C1 segment of cervical spinal cord (tissue), 14 donors: ENCODE measurements at regions not wholly inside any gene's neighbourhood (a gene's known extent, or its start where the extent isn't known, plus 50 kb on each side); places are given as distances from the start of the nearest gene placed in this dataset.
"Not testable (repeated sequence)": the region's sequence is repeated elsewhere in the genome, so short reads cannot be mapped to it uniquely, and the experiment has no call there.

Experiments
- DNase-seq, 14 donors: peaks; one replicate each; lab custom pipeline; 2025; lab: John Stamatoyannopoulos, UW

DNA sequence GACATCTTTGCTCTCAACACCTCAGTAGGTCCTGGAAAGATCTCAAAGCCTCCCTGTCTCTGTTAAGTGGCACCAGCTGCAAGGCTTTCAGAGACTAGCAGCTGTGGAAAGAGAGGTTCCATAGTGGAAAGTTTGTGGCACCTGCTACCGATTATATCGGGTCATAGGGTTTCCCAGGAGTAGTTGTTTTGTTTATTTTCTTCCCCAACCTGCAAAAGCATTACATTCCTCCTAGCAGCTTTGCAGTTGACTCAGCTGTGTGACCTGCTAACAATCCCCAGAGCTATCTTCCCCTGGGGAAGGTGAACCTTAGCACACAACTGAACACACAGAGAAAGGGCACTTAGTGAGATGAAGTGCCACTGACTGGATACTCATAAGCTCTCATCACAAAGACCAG, 598.9 kb upstream of the GRM7 start:
- DNase-seq = no peak

DNA sequence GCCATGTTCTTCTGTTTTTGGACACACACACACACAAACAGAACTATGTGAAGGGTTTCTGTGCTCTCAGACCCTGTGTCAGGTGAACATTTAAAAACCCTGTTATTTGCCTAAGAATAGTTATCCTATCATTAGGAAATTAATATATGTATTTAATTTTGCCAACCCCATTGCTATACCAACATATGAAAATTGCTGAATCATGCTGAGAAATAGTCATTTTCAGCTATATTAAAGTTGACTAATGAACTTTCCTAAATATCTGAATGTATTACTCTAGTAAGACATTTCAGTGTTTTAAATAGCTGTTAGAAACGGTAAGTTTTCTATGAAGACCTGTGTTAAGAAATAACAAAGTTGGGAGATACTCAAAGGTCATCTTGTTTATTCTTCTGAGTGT, 596.9 kb upstream of the GRM7 start:
- no peak for DNase-seq

DNA sequence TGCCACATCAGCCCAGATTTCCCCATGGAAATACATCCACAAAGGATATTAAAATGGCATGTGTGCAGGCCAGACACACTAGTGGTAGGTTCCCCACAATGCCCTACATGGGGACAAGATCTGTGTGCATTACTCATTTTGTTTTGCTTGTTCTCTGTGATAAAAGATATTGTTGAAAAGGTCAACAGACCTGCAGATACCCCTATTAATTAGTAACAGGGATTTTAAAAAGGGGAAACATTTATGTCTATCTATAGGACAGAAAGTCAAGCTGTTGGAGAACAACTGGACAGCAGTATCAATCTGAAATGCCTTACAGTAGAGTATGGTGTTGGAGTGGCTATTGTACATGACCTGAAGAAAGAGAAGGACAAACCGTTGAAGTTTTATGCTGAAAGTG, 596.0 kb upstream of the GRM7 start:
- DNase-seq = no peak

DNA sequence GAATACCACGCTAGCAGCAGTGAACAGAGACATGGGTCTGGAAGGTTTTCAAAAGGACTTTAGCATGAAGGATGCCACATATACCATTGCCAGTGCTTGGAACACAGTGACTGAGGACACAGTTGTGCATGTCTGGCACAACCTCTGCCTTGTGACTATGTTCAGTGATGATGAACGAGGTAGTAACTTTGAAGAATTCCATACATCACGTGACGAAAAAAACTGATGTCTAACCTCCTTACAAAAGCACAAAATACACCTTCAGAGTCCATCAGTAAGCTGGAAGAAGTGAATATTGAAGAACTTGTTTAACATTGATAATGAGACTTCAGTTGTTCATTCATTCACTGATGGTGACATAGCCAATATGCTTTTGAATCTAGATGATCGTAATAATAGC, 594.8 kb upstream of the GRM7 start:
- DNase-seq = no peak

DNA sequence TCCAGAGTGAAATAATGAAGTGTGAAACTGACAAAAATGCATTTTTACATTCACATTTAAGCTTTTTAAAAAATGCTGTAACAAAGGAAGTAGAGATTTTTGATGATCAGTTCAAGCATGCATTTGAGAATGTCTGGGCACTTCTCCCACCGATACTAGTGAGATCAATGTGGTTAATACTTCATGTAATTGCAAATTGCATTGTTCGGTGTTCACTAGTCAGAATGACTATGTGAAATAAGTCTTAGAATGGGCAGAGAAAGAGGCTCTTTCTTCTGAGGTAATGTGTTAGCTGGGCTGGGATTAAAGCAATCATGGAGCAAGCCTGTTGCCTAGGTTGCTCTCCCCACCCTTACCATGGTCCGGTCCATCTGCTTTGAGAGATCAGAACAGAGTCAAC, 587.0 kb upstream of the GRM7 start:
- DNase-seq = no peak

DNA sequence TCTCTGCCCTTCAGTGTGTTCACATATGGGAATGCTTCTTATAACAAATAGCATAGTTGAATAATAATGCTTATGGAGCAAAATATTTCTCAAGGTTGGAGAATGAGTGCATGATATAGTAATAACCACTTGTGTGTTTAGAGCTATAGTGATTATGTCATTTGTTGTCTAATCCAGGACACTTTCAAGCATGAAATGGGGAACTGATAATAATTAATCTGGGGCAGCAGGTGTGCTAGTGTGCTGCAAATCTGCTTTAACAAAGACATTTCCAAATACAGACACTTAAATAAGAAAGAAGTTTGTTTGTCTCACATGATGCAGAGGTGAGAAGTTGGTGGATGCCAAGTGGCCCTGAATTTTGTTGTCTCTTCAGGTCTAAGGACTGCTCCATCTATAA, 579.3 kb upstream of the GRM7 start:
- no peak for DNase-seq

DNA sequence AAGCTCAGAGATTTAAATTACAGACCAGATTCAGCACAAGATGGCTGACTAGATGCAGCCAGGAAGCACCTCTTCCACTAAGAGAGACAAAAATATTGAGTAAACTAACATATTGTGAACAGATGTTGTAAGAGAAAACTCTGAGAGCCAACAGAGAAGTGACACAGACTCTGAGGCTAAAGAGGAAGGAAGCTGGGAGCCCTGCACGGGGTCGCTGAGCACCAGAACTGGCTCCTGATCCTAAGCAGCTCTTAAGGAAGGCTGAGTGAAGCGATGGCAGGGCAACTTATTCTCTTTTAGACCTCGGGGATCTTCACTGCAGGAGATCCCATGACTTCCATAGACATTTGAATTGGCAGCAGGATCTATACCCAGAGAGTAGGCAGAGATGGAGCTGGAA, 578.0 kb upstream of the GRM7 start:
- no peak for DNase-seq

DNA sequence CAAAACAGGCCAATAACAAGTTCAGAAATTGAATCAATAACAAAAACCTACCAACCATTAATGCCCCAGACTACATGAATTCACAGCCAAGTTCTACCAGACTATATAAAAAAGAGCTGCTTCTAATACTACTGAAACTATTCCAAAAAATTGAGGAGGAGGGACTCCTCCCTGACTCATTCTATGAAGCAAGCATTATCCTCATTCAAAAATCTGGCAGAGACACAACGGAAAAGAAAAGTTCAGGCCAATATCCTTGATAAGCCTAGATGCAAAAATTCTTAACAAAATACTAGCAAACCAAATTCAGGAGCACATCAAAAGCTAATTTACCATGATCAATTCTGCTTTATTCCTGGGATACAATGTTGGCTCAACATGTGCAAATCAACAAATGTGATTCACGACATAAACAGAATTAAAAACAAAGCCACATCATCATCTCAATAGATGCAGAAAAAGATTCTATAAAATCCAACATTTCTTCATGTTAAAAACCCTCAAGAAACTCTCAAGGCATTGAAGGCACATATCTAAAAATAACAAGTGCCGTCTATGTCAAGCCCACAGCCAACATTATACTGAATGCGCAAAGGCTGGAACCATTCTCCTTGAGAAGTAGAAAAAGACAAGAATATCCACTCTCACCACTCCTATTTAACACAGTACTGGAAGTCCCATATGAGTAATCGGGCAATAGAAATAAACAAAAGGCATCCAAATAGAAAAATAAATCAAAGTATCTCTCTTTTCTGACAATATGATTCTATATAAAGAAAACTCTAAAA, 573.6 kb upstream of the GRM7 start:
- no peak for DNase-seq

DNA sequence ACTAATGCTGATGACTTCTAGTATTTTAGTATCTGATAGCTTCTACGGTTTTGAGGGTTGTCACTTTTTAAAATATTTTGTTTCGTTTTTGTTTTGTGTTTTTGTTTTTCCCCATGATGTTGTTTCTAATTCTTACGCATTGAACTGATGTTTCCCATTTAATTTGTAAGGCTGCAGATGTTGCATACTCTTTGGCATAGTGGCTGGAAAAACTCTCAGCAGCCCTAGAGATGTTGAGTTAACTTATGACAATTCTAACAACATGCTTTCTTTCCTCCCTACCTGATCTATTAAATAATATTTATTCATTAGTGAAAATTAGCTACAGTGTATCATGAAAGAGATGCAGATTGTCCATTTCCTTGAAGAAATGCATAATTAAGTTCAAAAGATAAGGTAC, 559.3 kb upstream of the GRM7 start:
- DNase-seq = no peak

DNA sequence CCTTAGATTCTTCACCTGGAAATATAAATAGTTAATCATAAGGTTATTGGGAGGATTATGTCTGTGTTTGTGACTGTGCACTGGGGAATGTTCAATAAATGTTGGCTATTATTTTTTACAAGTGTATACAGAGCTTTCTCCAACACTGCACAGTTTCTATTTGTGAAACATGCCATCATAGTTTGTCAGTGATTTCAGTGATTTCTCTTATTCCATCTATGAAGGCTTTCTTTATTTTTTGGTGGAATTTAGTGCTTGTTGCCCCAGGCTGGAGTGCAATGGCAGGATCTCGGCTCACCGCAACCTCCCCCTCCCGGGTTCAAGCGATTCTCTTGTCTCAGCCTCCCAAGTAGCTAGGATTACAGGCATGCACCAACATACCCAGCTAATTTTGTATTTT, 545.0 kb upstream of the GRM7 start:
- DNase-seq = no peak

DNA sequence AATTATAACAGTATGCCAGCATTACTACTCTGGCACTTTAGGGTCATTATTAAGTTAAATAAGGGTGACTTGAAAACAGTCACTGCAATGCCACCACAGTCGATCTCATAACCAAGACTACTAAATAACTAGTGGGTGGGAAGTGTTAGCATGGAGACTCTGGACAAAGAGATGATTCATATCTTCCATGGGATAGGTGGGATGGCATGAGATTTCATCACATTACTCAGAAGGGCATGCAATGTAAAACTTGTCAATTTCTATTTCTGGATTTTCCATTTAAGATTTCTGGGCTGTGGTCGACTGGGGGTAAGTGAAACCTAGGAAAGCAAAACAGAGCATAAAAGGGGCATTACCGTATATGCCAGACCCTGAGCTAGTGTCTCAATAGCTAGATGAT, 538.9 kb upstream of the GRM7 start:
- DNase-seq = no peak

DNA sequence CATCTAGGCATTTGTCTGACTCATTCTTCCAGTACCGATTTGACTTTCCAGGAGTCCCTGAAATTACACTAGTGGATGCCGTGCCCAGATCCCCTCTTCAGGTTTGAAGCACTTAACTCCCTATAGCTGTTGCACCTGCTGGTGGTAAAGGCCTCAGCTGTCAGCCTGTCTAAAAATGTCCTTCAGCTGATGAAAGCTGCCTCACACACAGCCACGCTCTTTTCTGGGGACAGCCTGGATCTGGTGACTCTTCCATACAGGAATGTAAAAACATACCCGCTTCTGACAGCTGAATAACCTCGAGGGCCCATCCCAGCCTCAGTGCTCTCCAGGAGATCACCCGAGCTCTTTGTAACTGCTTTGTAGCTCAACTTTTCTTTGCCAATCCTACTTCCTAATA, 534.1 kb upstream of the GRM7 start:
- DNase-seq = no peak

DNA sequence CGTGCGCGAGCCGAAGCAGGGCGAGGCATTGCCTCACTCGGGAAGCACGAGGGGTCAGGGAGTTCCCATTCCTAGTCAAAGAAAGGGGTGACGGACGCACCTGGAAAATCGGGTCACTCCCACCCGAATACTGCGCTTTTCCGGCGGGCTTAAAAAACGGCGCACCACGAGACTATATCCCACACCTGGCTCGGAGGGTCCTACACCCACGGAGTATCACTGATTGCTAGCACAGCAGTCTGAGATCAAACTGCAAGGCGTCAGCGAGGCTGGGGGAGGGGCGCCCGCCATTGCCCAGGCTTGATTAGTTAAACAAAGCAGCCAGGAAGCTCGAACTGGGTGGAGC, 520.0 kb upstream of the GRM7 start:
- not testable (repeated sequence) for DNase-seq

DNA sequence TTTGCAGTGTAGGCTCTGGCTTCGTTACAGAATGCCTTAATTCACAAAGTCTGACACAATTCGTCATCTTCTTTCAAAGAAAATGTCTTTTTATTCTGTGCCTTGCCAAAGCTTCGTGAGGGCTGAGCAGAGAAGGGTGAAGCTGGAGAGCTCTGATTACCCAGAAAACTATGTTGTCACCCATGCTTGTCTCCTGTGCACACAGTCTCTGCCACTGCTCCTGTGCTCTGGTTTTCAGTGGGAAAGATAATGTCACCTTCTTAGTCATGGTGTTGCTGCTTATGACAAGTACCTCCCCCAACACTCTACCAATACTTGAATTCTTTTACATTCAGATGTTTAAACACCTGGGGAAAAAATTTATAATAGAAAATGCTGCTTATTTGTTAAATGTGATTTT, 509.2 kb upstream of the GRM7 start:
- DNase-seq = no peak

DNA sequence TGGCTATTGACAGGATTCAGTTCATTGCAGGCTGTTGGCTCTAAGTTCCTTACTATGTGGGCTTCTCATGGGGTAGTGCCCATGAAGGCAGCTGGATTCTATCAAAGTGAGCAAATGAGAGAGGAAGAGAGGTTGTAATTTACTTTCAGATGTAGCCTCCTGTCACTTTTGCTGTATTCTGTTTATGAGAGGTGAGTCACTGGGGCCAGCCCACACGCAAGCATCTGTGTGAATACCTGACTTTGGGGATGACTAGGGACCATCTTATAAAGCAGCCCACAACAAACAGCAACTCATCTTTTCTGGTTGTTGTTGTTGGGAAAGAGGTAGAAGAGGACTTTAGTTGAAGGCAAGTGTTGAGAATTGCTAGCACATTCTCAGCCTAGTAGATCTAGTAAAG, 506.3 kb upstream of the GRM7 start:
- no peak for DNase-seq

DNA sequence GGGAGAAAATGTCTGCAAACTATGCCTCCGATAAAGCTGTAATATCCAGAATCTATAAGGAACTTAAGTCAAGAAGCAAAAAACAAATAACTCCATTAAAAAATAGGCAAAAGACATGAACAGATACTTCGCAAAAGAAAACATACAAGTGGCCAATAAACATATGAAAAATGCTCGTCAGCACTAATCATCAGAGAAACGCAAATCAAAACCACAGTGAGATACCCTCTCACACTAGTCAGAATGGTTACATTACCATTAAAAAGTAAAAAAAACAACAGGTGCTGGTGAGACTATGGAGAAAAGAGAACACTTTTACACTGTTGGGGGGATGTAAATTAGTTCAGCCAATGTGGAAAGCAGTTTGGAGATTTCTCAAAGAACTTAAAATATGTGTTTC, 498.5 kb upstream of the GRM7 start:
- no peak for DNase-seq

DNA sequence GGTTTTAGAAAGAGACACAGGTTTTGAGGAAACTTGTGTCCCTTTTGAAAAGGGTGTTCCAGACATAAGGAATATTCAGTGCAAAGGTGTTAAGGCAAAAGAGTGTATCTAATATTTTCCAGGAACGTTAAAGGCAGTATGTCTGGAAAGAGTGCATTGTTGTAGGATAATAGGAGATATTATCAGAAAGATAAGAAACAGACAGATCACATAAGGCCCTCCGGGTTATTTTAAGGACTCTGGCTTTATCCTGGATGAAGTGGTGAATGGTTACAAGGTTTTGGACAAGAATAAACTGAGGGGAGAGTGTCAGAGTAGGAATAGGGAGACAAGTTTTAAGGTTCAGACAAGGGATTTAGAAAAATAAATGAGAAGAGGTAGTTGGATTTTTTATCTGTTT, 493.7 kb upstream of the GRM7 start:
- DNase-seq = no peak

DNA sequence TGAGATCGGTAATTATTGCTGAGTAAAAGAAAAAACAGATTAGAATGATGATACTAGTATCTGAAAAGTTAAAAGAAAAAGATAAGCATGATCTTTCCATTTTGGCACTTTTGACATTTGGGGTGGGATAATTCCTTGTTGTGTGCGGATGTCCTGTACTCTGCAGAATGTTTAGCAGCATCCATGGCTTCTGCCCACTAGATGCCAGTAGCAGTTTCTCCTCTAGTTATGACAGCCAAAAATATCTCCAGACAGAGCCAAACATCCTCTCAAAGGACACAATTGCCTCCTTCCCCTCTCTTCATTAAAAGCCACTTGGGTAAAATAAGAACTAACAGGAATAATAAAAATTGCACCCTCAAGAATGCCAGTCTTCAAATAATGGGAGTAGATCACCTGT, 468.8 kb upstream of the GRM7 start:
- DNase-seq = no peak

DNA sequence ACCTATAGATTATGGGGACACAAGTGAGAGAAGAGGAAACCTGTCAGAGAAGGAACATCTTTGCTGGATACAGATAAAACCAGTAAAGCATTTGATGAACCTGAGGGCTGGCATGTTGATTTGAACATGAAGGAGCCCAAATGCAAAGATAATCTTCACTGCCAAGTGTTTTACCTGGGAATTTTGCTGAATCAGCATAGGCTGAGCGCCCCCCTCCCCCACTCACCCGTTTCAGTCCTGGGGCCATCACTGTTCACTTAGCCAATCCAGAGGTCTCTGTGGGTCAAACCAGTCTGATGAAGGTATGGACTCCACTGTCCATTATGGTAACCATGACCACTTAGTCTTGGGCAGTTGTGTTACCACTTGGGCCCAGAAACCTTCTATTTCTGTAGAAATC, 466.0 kb upstream of the GRM7 start:
- no peak for DNase-seq

DNA sequence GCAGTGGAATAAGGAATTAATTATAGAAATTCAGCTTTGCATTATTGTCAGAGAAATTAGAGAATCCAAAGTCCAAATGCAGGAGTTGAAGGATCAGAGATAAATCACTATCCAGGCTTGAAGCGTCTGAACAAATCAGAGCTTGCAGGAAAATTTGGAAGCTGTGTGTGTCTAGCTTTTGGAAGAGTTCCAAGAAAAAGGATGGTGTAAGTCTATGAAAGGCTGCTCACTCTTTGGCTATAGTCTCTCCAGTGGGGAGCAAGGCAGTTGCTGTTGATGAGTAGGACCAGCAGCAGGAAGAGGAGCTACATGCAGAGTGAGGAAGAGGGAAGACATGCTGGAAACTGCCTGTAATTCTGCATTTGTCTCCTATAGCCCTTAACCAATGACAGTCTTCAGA, 464.3 kb upstream of the GRM7 start:
- no peak for DNase-seq

DNA sequence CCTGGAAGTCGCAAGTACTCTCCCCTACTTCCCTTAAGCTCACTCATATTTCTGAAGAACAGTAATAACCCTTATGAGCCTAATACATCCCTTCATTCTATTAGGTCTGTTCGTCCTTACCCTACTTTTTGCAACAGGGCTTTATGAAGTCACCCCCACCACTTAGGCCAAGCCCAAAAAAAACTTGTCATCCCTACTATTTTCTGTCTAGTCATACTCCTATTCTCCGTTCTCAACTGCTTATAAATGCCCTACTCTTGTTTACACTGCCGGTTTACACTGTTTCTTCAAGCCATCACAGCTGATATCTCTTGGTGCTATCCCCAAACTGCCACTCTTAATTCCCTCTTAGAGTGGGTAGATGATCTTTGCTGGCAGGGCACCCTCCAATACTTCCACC, 458.2 kb upstream of the GRM7 start:
- not testable (repeated sequence) for DNase-seq

DNA sequence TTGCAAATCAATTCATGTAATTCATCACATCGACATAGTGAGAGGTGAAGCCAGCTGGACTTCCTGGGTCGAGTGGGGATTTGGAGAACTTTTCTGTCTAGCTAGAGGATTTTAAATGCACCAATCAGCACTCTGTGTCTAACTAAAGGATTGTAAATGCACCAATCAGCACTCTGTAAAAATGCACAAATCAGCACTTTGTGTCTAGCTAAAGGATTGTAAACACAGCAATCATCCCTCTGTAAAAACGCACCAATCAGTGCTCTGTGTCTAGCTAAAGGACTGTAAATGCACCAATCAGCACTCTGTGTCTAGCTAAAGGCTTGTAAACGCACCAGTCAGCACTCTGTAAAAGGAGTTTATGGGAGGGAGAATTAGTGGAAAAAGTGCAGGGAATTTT, 454.0 kb upstream of the GRM7 start:
- DNase-seq = not testable (repeated sequence)

DNA sequence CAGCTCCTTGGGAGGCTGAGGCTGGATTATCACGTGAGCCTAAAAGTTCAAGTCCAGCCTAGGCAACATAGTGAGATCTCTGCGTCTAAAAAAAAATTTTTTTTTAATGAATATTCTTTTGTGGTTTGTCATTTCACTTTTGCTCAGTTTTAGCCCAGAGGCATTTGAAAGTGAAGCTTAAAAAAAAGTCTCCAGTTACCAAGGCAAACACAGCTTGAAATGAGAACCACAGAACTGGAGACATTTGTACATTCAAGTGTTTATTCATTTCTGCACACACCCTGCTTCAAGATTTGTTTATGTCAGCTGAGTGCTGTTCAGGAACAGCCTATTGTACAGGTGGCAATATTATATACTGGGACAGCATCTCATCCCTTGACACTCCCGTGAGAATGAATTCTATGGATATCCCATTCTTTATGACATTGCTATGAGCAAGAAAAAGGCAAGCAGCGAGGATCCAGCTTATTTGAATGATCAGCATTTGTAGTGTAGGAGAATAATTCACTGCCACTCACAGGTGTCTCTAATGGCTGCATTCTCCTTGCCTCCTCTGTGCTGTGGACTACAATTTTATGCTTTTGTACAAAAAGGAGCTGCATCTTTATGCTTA, 444.8 kb upstream of the GRM7 start:
- no peak for DNase-seq

DNA sequence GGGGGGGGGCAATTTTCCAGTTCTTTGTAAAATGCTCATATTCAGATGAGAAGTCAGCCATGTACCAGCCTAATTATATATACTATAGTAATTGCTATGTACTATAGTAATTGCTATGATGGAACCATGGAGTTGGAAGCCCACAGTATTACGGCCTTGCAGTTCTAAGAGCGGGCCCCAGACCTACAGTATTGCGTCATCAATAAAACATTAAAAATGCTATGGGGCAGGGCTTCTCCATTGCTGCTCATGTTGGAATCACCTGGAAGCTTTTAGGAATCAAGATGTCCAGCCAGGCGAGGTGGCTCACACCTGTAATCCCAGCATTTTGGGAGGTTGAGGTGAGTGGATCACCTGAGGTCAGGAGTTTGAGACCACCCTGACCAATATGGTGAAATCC, 443.7 kb upstream of the GRM7 start:
- DNase-seq = no peak
